Keratinocyte (primary cell): ENCODE measurements at regions not wholly inside any gene's neighbourhood (a gene's known extent, or its start where the extent isn't known, plus 50 kb on each side); places are given as distances from the start of the nearest gene placed in this dataset.
"Not testable (repeated sequence)": the region's sequence is repeated elsewhere in the genome, so short reads cannot be mapped to it uniquely, and the experiment has no call there.

Experiments
- DNase-seq: peaks from one replicate; pipeline ENCODE4 v3.0.0-alpha.2; 2011; ENCODE audit warnings: low read depth, missing footprints, low spot score
- FAIRE-seq: peaks from 2 replicates; lab custom pipeline; 2011; peaks lifted over from hg19 to GRCh38; lab: Jason Lieb, UNC
- H2AFZ ChIP-seq: 2 replicates; pipeline ENCODE4 v1.6.0; 2012; ENCODE audit warnings: low read length, control low read depth, inconsistent platforms; ENCODE audit not compliant: control insufficient read depth
- H3K27ac ChIP-seq: 2 replicates; pipeline ENCODE4 v1.5.1; 2011; ENCODE audit warnings: low read length; ENCODE audit not compliant: control insufficient read depth, insufficient read depth
- H3K27me3 ChIP-seq: 3 replicates; pipeline ENCODE4 v1.6.0; 2011; ENCODE audit warnings: low read length; ENCODE audit not compliant: control insufficient read depth, insufficient read depth; ENCODE audit errors: extremely low read depth
- H3K36me3 ChIP-seq, 2 experiments: 2 replicates in 1 of 2; 3 replicates in 1 of 2; pipeline ENCODE4 v1.5.1; 2011; ENCODE audit warnings: low read length in 2 of 2, mild to moderate bottlenecking in 1 of 2; ENCODE audit not compliant: control insufficient read depth in 2 of 2, insufficient read depth in 2 of 2; ENCODE audit errors: extremely low read depth in 1 of 2
- H3K4me1 ChIP-seq: 3 replicates; pipeline ENCODE4 v1.5.1; 2011; ENCODE audit warnings: low read length; ENCODE audit not compliant: control insufficient read depth, insufficient read depth; ENCODE audit errors: extremely low read depth
- H3K4me2 ChIP-seq: 3 replicates; pipeline ENCODE4 v1.6.0; 2011; ENCODE audit warnings: low read depth, low read length; ENCODE audit not compliant: control insufficient read depth, insufficient read depth; ENCODE audit errors: extremely low read depth
- H3K4me3 ChIP-seq, 3 experiments: fragments of 200-600 bp in 1 of 3; sonication (generic) in 1 of 3; 2 replicates in 2 of 3; 3 replicates in 1 of 3; pipeline ENCODE4 v1.5.1; 2011 to 2016; ENCODE audit warnings: low read length in 3 of 3, mild to moderate bottlenecking in 3 of 3, control low read depth in 2 of 3, inconsistent platforms in 1 of 3, low read depth in 1 of 3, mixed read lengths in 1 of 3, mixed run types in 1 of 3, moderate library complexity in 1 of 3; ENCODE audit not compliant: control insufficient read depth in 2 of 3, insufficient read depth in 2 of 3; ENCODE audit errors: extremely low read depth in 1 of 3
- H3K79me2 ChIP-seq: 2 replicates; pipeline ENCODE4 v1.6.0; 2012; ENCODE audit warnings: low read length; ENCODE audit not compliant: control insufficient read depth, insufficient read depth
- H3K9ac ChIP-seq: 3 replicates; pipeline ENCODE4 v1.6.0; 2011; ENCODE audit warnings: low read length; ENCODE audit not compliant: control insufficient read depth, insufficient read depth; ENCODE audit errors: extremely low read depth
- H3K9me1 ChIP-seq: 3 replicates; pipeline ENCODE4 v1.6.0; 2011; ENCODE audit warnings: low read length; ENCODE audit not compliant: control insufficient read depth, insufficient read depth; ENCODE audit errors: extremely low read depth
- H3K9me3 ChIP-seq: 2 replicates; pipeline ENCODE4 v1.5.1; 2012; ENCODE audit warnings: low read depth, low read length; ENCODE audit not compliant: control insufficient read depth
- H4K20me1 ChIP-seq: 3 replicates; pipeline ENCODE4 v1.6.0; 2011; ENCODE audit warnings: low read length; ENCODE audit not compliant: control insufficient read depth, insufficient read depth; ENCODE audit errors: extremely low read depth
- dilution Hi-C: fragments of 300-500 bp; cut with MboI; formaldehyde crosslinking; loops from one replicate; pipeline ENCODE4 v1.7.0; 2020; ENCODE audit warnings: low sequenced_read_pairs; ENCODE audit not compliant: extremely low pct_ligation_motif_present

GRCh38 chr7:76960400-76960986 is 71.7 kb downstream of the SPDYE17 start:
- H3K36me3 ChIP-seq, H3K79me2 ChIP-seq, dilution Hi-C loops, H2AFZ ChIP-seq, H3K27ac ChIP-seq, H3K4me1 ChIP-seq, H3K9me3 ChIP-seq, H3K9ac ChIP-seq, H3K4me3 ChIP-seq, H3K9me1 ChIP-seq, DNase-seq, H3K27me3 ChIP-seq, H4K20me1 ChIP-seq, H3K4me2 ChIP-seq: not testable (repeated sequence)
- FAIRE-seq, result peak; percentile 69

GRCh38 chr7:76959573-76960399 is 72.4 kb downstream of the SPDYE17 start:
- FAIRE-seq, result peak; percentile 63

GRCh38 chr7:76956531-76956930 is 75.6 kb downstream of the SPDYE17 start:
- dilution Hi-C loops, H3K79me2 ChIP-seq, H3K9me1 ChIP-seq, H3K36me3 ChIP-seq, H3K9me3 ChIP-seq, FAIRE-seq, H3K4me2 ChIP-seq, H3K27me3 ChIP-seq, H3K4me1 ChIP-seq, H4K20me1 ChIP-seq, H3K9ac ChIP-seq, H3K27ac ChIP-seq, DNase-seq, H2AFZ ChIP-seq, H3K4me3 ChIP-seq: not testable (repeated sequence)

More at GRCh38 chr7:76959573-76960399, 72.4 kb downstream of the SPDYE17 start:
- dilution Hi-C loops, H3K27me3 ChIP-seq, H2AFZ ChIP-seq, H3K36me3 ChIP-seq, H3K27ac ChIP-seq, H3K9ac ChIP-seq, H3K4me1 ChIP-seq, H4K20me1 ChIP-seq, DNase-seq, H3K9me3 ChIP-seq, H3K79me2 ChIP-seq, H3K4me3 ChIP-seq, H3K4me2 ChIP-seq, H3K9me1 ChIP-seq: not testable (repeated sequence)

GRCh38 chr7:76955124-76955523 is 77.0 kb downstream of the SPDYE17 start:
- H3K9ac ChIP-seq, H3K9me3 ChIP-seq, H3K4me3 ChIP-seq, H3K36me3 ChIP-seq, DNase-seq, H3K4me1 ChIP-seq, H2AFZ ChIP-seq, H4K20me1 ChIP-seq, H3K9me1 ChIP-seq, H3K27ac ChIP-seq, dilution Hi-C loops, H3K79me2 ChIP-seq, H3K27me3 ChIP-seq, FAIRE-seq, H3K4me2 ChIP-seq: not testable (repeated sequence)

- H3K4me2 ChIP-seq, H3K27ac ChIP-seq, FAIRE-seq, dilution Hi-C loops, H3K4me1 ChIP-seq, H3K36me3 ChIP-seq, H4K20me1 ChIP-seq, H3K27me3 ChIP-seq, H3K9me3 ChIP-seq, H3K9ac ChIP-seq, H3K4me3 ChIP-seq, H3K9me1 ChIP-seq, H3K79me2 ChIP-seq, DNase-seq: not testable (repeated sequence)
- H2AFZ ChIP-seq, result peak overlapping the region; percentile 49
These were observed 87.6 kb downstream of the SPDYE17 start for GRCh38 chr7:76944603-76945002.
